RWPE1 (cell line): ENCODE measurements at regions not wholly inside any gene's neighbourhood (a gene's known extent, or its start where the extent isn't known, plus 50 kb on each side); places are given as distances from the start of the nearest gene placed in this dataset.

Experiments used
- CTCF ChIA-PET: fragments of 350-600 bp; sonication (Branson Sonifier 250); formaldehyde crosslinking; extraction: SDS; loops from one replicate; lab custom pipeline; 2021; lab: Yijun Ruan, JAX
- POLR2A ChIA-PET: fragments of 400-600 bp; formaldehyde crosslinking; extraction: SDS; loops from one replicate; lab custom pipeline; 2020; ENCODE audit warnings: antibody characterized with exemption; ENCODE audit not compliant: low non-redundant PET; lab: Yijun Ruan, JAX
- DNase-seq: peaks from one replicate; pipeline ENCODE4 v3.0.0; 2012; ENCODE audit warnings: low spot score
- H3K27ac ChIP-seq: fragments of 450-650 bp; 2 replicates; pipeline ENCODE4 v1.5.1; 2017
- CTCF ChIP-seq: fragments of 450-650 bp; conservative IDR thresholded peaks from 2 replicates; pipeline ENCODE4 v1.5.1; 2017; ENCODE audit warnings: low read depth, mild to moderate bottlenecking

- ChIA-PET POLR2A (no interaction called here), CTCF (no interaction called here)
- TF ChIP-seq CTCF: no peak
- no peak overlapping the region for H3K27ac ChIP-seq
- no peak for DNase-seq
These were observed 198.1 kb downstream of the RSL24D1 start for GRCh38 chr15:54998661-54999060.

GRCh38 chr15:54990793-54991192 lies 205.9 kb downstream of the RSL24D1 start:
- TF ChIP-seq CTCF: no peak
- POLR2A ChIA-PET: no interaction called here
- CTCF ChIA-PET: interaction anchor here (0.5 kb wide), 1 partner anchor 355 kb away, joined by 3 read pairs; no protein-coding TSS in a partner anchor
- no peak overlapping the region for H3K27ac ChIP-seq
- DNase-seq: no peak

- H3K27ac ChIP-seq: no peak overlapping the region
- DNase-seq: no peak
- ChIA-PET POLR2A (no interaction called here), CTCF (interaction anchor here (0.6 kb wide), 1 partner anchor 104 kb away, joined by 3 read pairs; no protein-coding TSS in a partner anchor)
- TF ChIP-seq CTCF: no peak
These were observed 208.9 kb downstream of the RSL24D1 start for GRCh38 chr15:54987881-54988280.

- POLR2A ChIA-PET: no interaction called here
- no peak for TF ChIP-seq CTCF
- CTCF ChIA-PET: no interaction called here
- no peak overlapping the region for H3K27ac ChIP-seq
- DNase-seq: no peak
These were observed 216.8 kb downstream of the RSL24D1 start for GRCh38 chr15:54979964-54980363.

- TF ChIP-seq CTCF: no peak
- H3K27ac ChIP-seq: no peak overlapping the region
- DNase-seq: no peak
- ChIA-PET POLR2A (no interaction called here), CTCF (no interaction called here)
These were observed 234.1 kb downstream of the RSL24D1 start for GRCh38 chr15:54962637-54963036.

GRCh38 chr15:54960266-54960665 lies 236.5 kb downstream of the RSL24D1 start:
- ChIA-PET CTCF (no interaction called here), POLR2A (no interaction called here)
- DNase-seq: no peak
- TF ChIP-seq CTCF: no peak
- H3K27ac ChIP-seq: no peak overlapping the region

GRCh38 chr15:54941417-54941816 lies 255.3 kb downstream of the RSL24D1 start:
- ChIA-PET POLR2A (no interaction called here), CTCF (no interaction called here)
- no peak for DNase-seq
- no peak for TF ChIP-seq CTCF
- H3K27ac ChIP-seq: no peak overlapping the region
